GM18868 (cell line): ENCODE measurements at regions not wholly inside any gene's neighbourhood (a gene's known extent, or its start where the extent isn't known, plus 50 kb on each side); places are given as distances from the start of the nearest gene placed in this dataset.

ENCODE experiments used
- ATAC-seq: cut with Tn5 transposase; IDR thresholded peaks from one replicate; pipeline ENCODE4 v1.9.1; 2021; ENCODE audit warnings: mild to moderate bottlenecking, moderate library complexity; ENCODE audit not compliant: unreplicated experiment

GRCh38 chr7:13028036-13028824, 340.8 kb downstream of the ARL4A start:
- no peak for ATAC-seq

- ATAC-seq, result no peak
Observed at GRCh38 chr7:13028825-13029099, 341.3 kb downstream of the ARL4A start.

GRCh38 chr7:13031468-13031867, 344.0 kb downstream of the ARL4A start:
- no peak for ATAC-seq

- no peak for ATAC-seq
Observed at GRCh38 chr7:13032084-13032483, 344.7 kb downstream of the ARL4A start.

- ATAC-seq, result no peak
Observed at GRCh38 chr7:13032576-13032975, 345.1 kb downstream of the ARL4A start.

GRCh38 chr7:13034693-13035092, 347.3 kb downstream of the ARL4A start:
- no peak for ATAC-seq

GRCh38 chr7:13035233-13035632, 347.8 kb downstream of the ARL4A start:
- ATAC-seq, result no peak

GRCh38 chr7:13036256-13036780, 348.9 kb downstream of the ARL4A start:
- ATAC-seq, result no peak

GRCh38 chr7:13037216-13037615, 349.8 kb downstream of the ARL4A start:
- no peak for ATAC-seq

GRCh38 chr7:13041368-13041988, 354.0 kb downstream of the ARL4A start:
- ATAC-seq, result no peak

GRCh38 chr7:13042605-13043236, 355.3 kb downstream of the ARL4A start:
- ATAC-seq, result no peak

- ATAC-seq, result no peak
Observed at GRCh38 chr7:13044309-13044708, 356.9 kb downstream of the ARL4A start.

GRCh38 chr7:13047061-13047460, 359.6 kb downstream of the ARL4A start:
- peak; percentile 56 for ATAC-seq

GRCh38 chr7:13049946-13050345, 362.5 kb downstream of the ARL4A start:
- no peak for ATAC-seq

GRCh38 chr7:13050703-13051102, 363.3 kb downstream of the ARL4A start:
- ATAC-seq, result no peak

GRCh38 chr7:13055732-13056368, 368.4 kb downstream of the ARL4A start:
- ATAC-seq, result peak; percentile 32

- peak; percentile 85 for ATAC-seq
Observed at GRCh38 chr7:13057462-13058200, 370.2 kb downstream of the ARL4A start.

- ATAC-seq, result no peak
Observed at GRCh38 chr7:13060173-13060572, 372.7 kb downstream of the ARL4A start.

- ATAC-seq, result no peak
Observed at GRCh38 chr7:13061115-13061514, 373.7 kb downstream of the ARL4A start.

- no peak for ATAC-seq
Observed at GRCh38 chr7:13062631-13063030, 375.2 kb downstream of the ARL4A start.

GRCh38 chr7:13067036-13067435, 379.6 kb downstream of the ARL4A start:
- ATAC-seq, result no peak
